Ascending aorta (tissue), 2 donors: ENCODE measurements at regions not wholly inside any gene's neighbourhood (a gene's known extent, or its start where the extent isn't known, plus 50 kb on each side); places are given as distances from the start of the nearest gene placed in this dataset.

Experiments used
- DNase-seq, 2 donors: peaks; one replicate each; pipeline ENCODE4 v3.0.0-alpha.2; 2019; ENCODE audit warnings: low spot score in 2 of 2
- H3K27ac ChIP-seq, 2 donors: fragments of 200-600 bp; sonication (generic); one replicate each; pipeline ENCODE4 v1.5.1; 2016 to 2017; ENCODE audit warnings: mild to moderate bottlenecking in 1 of 2
- H3K27me3 ChIP-seq: fragments of 200-600 bp; sonication (generic); one replicate; pipeline ENCODE4 v1.5.1; 2017
- H3K36me3 ChIP-seq, 2 donors: fragments of 200-600 bp; sonication (generic); one replicate each; pipeline ENCODE4 v1.5.1; 2016
- H3K4me1 ChIP-seq, 2 donors: fragments of 200-600 bp; sonication (generic); one replicate each; pipeline ENCODE4 v1.5.1; 2016 to 2017; ENCODE audit warnings: mild to moderate bottlenecking in 1 of 2
- H3K4me3 ChIP-seq, 2 donors: fragments of 200-600 bp; sonication (generic); one replicate each; pipeline ENCODE4 v1.5.1; 2016 to 2017; ENCODE audit warnings: mild to moderate bottlenecking in 1 of 2
- H3K9me3 ChIP-seq, 2 donors: fragments of 200-600 bp; sonication (generic); one replicate each; pipeline ENCODE4 v1.5.1; 2016
- CTCF ChIP-seq, 3 experiments: fragments of 200-600 bp in 2 of 3; fragments of 450-650 bp in 1 of 3; sonication (generic) in 2 of 3; IDR thresholded peaks; one replicate each; pipeline ENCODE4 v1.5.1; 2016 to 2019; ENCODE audit warnings: antibody characterized with exemption in 3 of 3, mild to moderate bottlenecking in 1 of 3, moderate library complexity in 1 of 3
- intact Hi-C: fragments of 100-400 bp; cut with DNase I; formaldehyde crosslinking; loops from one replicate; pipeline ENCODE4 v1.15.1; 2023

- H3K9me3 ChIP-seq, result no peaks in the 10 kb centered on the region
- DNase-seq, result no peak
- H3K36me3 ChIP-seq, result no peaks in the 10 kb centered on the region
- no peak overlapping the region for H3K4me3 ChIP-seq
- no peak for TF ChIP-seq CTCF (IDR thresholded peaks at IDR 0.05)
- no peaks in the 10 kb centered on the region for H3K4me1 ChIP-seq
- no peak overlapping the region for H3K27ac ChIP-seq
- intact Hi-C loops, result no loop called here
- H3K27me3 ChIP-seq, result no peaks in the 10 kb centered on the region
Measured at GRCh38 chr2:4340536-4340935, 637.2 kb downstream of the DCDC2C start.

GRCh38 chr2:4346628-4347027, 643.3 kb downstream of the DCDC2C start:
- H3K9me3 ChIP-seq, result no peaks in the 10 kb centered on the region
- DNase-seq, result no peak
- no peaks in the 10 kb centered on the region for H3K27me3 ChIP-seq
- no peaks in the 10 kb centered on the region for H3K36me3 ChIP-seq
- H3K4me3 ChIP-seq, result no peak overlapping the region
- no peak overlapping the region for H3K27ac ChIP-seq
- intact Hi-C loops, result no loop called here
- no peak for TF ChIP-seq CTCF (IDR thresholded peaks at IDR 0.05)
- no peaks in the 10 kb centered on the region for H3K4me1 ChIP-seq

- Histone ChIP-seq H3K4me3 (no peak overlapping the region), H3K9me3 (no peaks in the 10 kb centered on the region), H3K27me3 (no peaks in the 10 kb centered on the region), H3K27ac (no peak overlapping the region), H3K4me1 (no peaks in the 10 kb centered on the region), H3K36me3 (no peaks in the 10 kb centered on the region)
- intact Hi-C loops, result no loop called here
- no peak for DNase-seq
- TF ChIP-seq CTCF (IDR thresholded peaks at IDR 0.05), result no peak
Measured at GRCh38 chr2:4353668-4354067, 650.3 kb downstream of the DCDC2C start.

- Histone ChIP-seq H3K9me3 (no peaks in the 10 kb centered on the region), H3K4me1 (no peaks in the 10 kb centered on the region), H3K36me3 (no peaks in the 10 kb centered on the region), H3K27me3 (no peaks in the 10 kb centered on the region), H3K27ac (no peak overlapping the region), H3K4me3 (no peak overlapping the region)
- DNase-seq, result no peak
- intact Hi-C loops, result no loop called here
- no peak for TF ChIP-seq CTCF (IDR thresholded peaks at IDR 0.05)
Measured at GRCh38 chr2:4354164-4354563, 650.8 kb downstream of the DCDC2C start.

- Histone ChIP-seq H3K4me3 (no peak overlapping the region), H3K9me3 (no peaks in the 10 kb centered on the region), H3K27me3 (no peaks in the 10 kb centered on the region), H3K27ac (no peak overlapping the region), H3K4me1 (no peaks in the 10 kb centered on the region), H3K36me3 (no peaks in the 10 kb centered on the region)
- intact Hi-C loops, result no loop called here
- DNase-seq, result no peak
- TF ChIP-seq CTCF (IDR thresholded peaks at IDR 0.05), result no peak
Measured at GRCh38 chr2:4354678-4355077, 651.3 kb downstream of the DCDC2C start.

GRCh38 chr2:4356109-4356508, 652.7 kb downstream of the DCDC2C start:
- intact Hi-C loops, result no loop called here
- Histone ChIP-seq H3K9me3 (no peaks in the 10 kb centered on the region), H3K4me3 (no peak overlapping the region), H3K36me3 (no peaks in the 10 kb centered on the region), H3K27me3 (no peaks in the 10 kb centered on the region), H3K4me1 (no peaks in the 10 kb centered on the region), H3K27ac (no peak overlapping the region)
- no peak for DNase-seq
- no peak for TF ChIP-seq CTCF (IDR thresholded peaks at IDR 0.05)
